ENCODE measurements at regions not wholly inside any gene's neighbourhood (a gene's known extent, or its start where the extent isn't known, plus 50 kb on each side); places are given as distances from the start of the nearest gene placed in this dataset.

DNA sequence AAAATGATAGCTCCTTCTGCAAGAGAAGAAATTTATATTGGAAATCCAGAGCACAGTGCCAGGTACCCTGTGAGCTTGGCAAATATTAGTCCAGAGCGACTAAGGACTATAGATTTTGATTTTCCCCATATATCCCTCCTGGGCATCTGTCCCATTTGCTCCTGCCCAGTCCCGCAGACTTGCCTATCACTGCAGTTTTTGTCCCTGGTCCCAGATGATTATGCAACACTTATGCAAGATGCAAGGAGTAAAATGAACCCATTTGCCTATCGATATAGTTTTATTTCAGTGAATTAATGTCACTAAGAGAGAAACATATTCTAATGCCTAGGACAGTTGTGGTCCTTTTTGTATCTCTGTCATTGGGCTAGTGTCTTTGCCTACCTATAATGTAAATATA lies 215.9 kb upstream of the BMP4 start:
- TF ChIP-seq, protein P1, sequence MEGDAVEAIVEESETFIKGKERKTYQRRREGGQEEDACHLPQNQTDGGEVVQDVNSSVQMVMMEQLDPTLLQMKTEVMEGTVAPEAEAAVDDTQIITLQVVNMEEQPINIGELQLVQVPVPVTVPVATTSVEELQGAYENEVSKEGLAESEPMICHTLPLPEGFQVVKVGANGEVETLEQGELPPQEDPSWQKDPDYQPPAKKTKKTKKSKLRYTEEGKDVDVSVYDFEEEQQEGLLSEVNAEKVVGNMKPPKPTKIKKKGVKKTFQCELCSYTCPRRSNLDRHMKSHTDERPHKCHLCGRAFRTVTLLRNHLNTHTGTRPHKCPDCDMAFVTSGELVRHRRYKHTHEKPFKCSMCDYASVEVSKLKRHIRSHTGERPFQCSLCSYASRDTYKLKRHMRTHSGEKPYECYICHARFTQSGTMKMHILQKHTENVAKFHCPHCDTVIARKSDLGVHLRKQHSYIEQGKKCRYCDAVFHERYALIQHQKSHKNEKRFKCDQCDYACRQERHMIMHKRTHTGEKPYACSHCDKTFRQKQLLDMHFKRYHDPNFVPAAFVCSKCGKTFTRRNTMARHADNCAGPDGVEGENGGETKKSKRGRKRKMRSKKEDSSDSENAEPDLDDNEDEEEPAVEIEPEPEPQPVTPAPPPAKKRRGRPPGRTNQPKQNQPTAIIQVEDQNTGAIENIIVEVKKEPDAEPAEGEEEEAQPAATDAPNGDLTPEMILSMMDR (IDR thresholded peaks at IDR 0.05; ENCODE audit: extremely low read depth, missing control alignments): no peak
- no peak for DNase-seq (ENCODE audit: low spot score)

DNA sequence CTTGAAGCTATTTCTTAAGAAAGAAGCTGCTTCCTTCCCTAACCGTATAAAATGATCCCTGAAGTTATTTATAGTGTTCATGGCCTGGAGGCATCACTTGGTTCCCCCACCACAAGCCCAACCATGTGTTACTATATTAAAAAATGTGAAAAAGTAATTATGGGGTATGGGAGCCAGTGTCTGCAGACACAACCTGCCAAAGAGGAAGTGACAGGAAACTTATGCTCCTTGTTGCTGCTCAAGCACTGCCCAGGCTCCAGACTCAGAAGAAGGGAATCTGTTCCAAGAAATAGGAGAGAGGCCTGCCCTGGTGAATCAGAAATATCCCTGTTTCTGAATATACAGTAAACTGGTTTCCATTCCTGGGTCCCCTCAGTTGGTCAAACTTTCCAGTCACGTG lies 217.2 kb upstream of the BMP4 start:
- no peak for DNase-seq (ENCODE audit: low spot score)

GRCh38 chr14:54174457-54174856 lies 217.8 kb upstream of the BMP4 start:
- TF ChIP-seq, protein P1 (IDR thresholded peaks at IDR 0.05; ENCODE audit: extremely low read depth, missing control alignments): no peak
- DNase-seq (ENCODE audit: low spot score): no peak

More for the DNA sequence above, 217.2 kb upstream of the BMP4 start:
- TF ChIP-seq, protein P1 (IDR thresholded peaks at IDR 0.05; ENCODE audit: extremely low read depth, missing control alignments): no peak

DNA sequence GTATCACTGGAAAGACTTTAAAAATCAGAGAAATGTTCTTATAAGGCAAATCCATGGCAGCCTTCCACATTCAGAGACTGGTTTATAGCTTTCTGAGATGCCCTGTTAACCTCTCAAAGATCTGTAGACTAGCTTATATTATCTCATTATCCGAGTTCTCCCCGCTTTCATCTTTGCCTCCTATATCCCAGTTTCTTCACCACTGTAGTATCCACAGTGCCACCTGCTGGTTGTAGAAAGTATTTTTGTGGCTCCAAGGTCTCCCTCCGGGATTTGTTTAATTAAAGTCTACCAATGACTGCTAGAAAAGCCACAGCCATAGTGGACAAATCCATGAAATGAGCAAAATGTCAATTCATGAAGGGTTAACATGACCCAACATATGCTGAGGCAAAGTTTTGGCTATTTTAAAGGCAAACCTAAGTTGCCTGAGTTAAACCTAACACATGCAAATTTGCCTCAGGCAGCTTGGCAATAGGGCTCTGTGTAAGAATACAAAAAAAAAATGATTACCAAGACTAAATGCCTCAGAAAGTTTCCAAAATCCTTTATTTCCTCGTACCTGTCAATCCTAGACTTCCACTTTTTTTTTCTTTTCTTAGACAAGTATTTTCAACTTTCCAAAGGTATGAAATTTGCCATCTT lies 218.8 kb upstream of the BMP4 start:
- peak; percentile 53 for DNase-seq (ENCODE audit: low spot score)
- TF ChIP-seq, protein P1 (IDR thresholded peaks at IDR 0.05; ENCODE audit: extremely low read depth, missing control alignments): peak; percentile 48

DNA sequence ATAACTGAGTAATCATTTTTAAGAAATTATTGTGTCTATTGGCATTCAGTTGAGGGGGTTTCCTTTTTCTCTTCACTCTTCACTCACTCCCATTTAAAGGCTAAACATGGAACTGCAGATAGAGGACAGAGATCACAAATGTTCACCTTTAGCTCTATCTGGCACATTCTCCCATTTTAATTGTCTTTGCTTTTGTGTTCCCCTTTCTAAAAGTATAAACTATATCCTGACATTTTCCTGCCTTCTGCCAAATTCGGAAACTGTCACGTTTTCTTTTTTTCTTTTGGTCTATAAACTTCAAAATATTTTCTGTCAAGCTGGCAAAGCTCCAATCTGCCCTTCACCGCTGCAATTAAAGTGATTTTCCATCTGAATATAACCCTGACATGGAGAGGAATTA lies 219.8 kb upstream of the CDKN3 start:
- TF ChIP-seq, protein P1 (IDR thresholded peaks at IDR 0.05; ENCODE audit: extremely low read depth, missing control alignments): no peak
- DNase-seq (ENCODE audit: low spot score): no peak

DNA sequence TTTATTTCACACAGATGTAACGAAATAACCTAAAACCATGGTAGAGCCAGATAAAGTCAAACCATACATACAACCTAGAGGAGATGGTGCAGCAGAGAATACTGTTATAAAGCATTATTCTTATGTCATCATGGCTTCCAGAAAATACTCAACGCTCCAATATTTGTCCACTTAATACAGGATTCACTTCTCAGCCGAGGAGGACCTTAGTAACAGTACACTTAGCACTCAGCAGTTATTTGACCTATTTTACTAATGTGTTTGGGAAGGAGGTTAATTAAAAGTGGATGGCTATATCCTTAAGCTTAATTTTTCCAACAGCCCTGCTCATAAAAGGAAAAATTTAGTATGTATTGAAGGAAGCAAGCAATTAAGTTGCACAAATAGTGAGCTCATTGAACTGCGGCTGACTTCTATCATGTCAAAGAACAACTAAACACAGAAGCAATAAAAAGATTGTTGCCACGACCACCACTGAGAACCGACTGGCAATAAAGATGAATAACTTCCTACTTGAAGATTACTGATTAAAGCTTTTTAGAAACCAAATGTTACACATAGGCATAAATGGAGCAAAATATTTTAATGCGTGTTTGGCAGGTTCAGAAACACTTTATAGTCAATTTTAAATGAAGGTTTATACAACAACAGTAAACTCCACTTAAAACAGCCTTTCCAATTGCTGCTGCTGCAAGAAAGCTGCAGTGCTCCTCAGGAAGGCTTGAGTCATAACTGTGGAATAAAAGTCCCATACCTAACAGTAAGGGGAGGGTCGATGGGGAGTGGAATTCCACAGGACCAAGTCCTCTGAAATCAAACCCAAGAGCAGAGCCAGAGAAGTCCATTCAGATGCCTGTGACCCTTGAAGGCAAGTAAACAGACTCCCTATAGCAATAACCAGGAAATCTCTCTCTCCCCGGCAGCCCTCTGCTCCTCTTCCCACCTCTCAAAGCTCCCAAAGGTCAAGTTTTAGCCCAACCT lies 218.9 kb upstream of the CDKN3 start:
- TF ChIP-seq, protein P1 (IDR thresholded peaks at IDR 0.05; ENCODE audit: extremely low read depth, missing control alignments): no peak
- DNase-seq (ENCODE audit: low spot score): no peak

- no peak for DNase-seq (ENCODE audit: low spot score)
- TF ChIP-seq, protein P1 (IDR thresholded peaks at IDR 0.05; ENCODE audit: extremely low read depth, missing control alignments): no peak
Measured at GRCh38 chr14:54182419-54183045, 214.3 kb upstream of the CDKN3 start.
